Naive thymus-derived CD4-positive, alpha-beta T cell (primary cell): ENCODE measurements at regions not wholly inside any gene's neighbourhood (a gene's known extent, or its start where the extent isn't known, plus 50 kb on each side); places are given as distances from the start of the nearest gene placed in this dataset.
"Not testable (repeated sequence)": the region's sequence is repeated elsewhere in the genome, so short reads cannot be mapped to it uniquely, and the experiment has no call there.

Experiments used
- ATAC-seq: fragments of 150-1000 bp; cut with Tn5 transposase; 2 replicates; pipeline ENCODE4 v1.10.0; 2021; ENCODE audit warnings: mild to moderate bottlenecking, moderate library complexity
- CTCF ChIA-PET: fragments of 350-600 bp; sonication (Branson Sonifier 250); formaldehyde crosslinking; loops from one replicate; lab custom pipeline; 2021; ENCODE audit warnings: antibody characterized with exemption; lab: Charles Lee
- POLR2A ChIA-PET: fragments of 350-600 bp; sonication (Branson Sonifier 250); formaldehyde crosslinking; loops from one replicate; lab custom pipeline; 2021; ENCODE audit warnings: antibody characterized with exemption, inconsistent platforms; lab: Charles Lee
- DNase-seq, 9 donors: peaks; one replicate each; pipeline versions ENCODE4 v3.0.0 to v3.0.0-alpha.2; 2020 to 2022; ENCODE audit warnings: mixed read lengths in 1 of 9
- H3K27ac ChIP-seq: one replicate; pipeline ENCODE4 v1.7.0; 2013; ENCODE audit warnings: mild to moderate bottlenecking, low read depth, low read length, moderate library complexity
- H3K27me3 ChIP-seq, 2 donors: one replicate each; pipeline ENCODE4 v1.7.0; 2013; ENCODE audit warnings: low read length in 2 of 2, mild to moderate bottlenecking in 2 of 2, moderate library complexity in 2 of 2; ENCODE audit not compliant: control insufficient read depth in 2 of 2, insufficient read depth in 2 of 2
- H3K36me3 ChIP-seq, 3 experiments: 1 replicate in 2 of 3; 2 replicates in 1 of 3; pipeline ENCODE4 v1.7.0; 2013; ENCODE audit warnings: low read length in 3 of 3, mild to moderate bottlenecking in 3 of 3, moderate library complexity in 1 of 3; ENCODE audit not compliant: insufficient read depth in 3 of 3, control insufficient read depth in 2 of 3
- H3K4me1 ChIP-seq, 2 donors: one replicate each; pipeline ENCODE4 v1.7.0; 2013; ENCODE audit warnings: low read length in 2 of 2, mild to moderate bottlenecking in 2 of 2, moderate library complexity in 1 of 2; ENCODE audit not compliant: control insufficient read depth in 2 of 2, insufficient read depth in 2 of 2
- H3K4me3 ChIP-seq: 2 replicates; pipeline ENCODE4 v1.7.0; 2013; ENCODE audit warnings: mild to moderate bottlenecking, low read length
- H3K9me3 ChIP-seq, 3 experiments: 1 replicate in 2 of 3; 2 replicates in 1 of 3; pipeline ENCODE4 v1.7.0; 2013; ENCODE audit warnings: low read length in 3 of 3; ENCODE audit not compliant: control insufficient read depth in 2 of 3
- H3K27ac Mint-ChIP-seq, 9 donors: one replicate each; pipeline ENCODE4 v1.8.0; 2020 to 2022; ENCODE audit warnings: mixed read lengths in 9 of 9, mild to moderate bottlenecking in 8 of 9, moderate library complexity in 5 of 9, inconsistent platforms in 2 of 9
- H3K27me3 Mint-ChIP-seq, 5 donors: one replicate each; pipeline ENCODE4 v1.8.0; 2021 to 2022; ENCODE audit warnings: mixed read lengths in 5 of 5, mild to moderate bottlenecking in 1 of 5
- H3K36me3 Mint-ChIP-seq, 5 donors: one replicate each; pipeline ENCODE4 v1.8.0; 2020 to 2022; ENCODE audit warnings: mixed read lengths in 5 of 5, mild to moderate bottlenecking in 3 of 5, inconsistent platforms in 1 of 5
- H3K4me1 Mint-ChIP-seq, 7 donors: one replicate each; pipeline ENCODE4 v1.8.0; 2020 to 2022; ENCODE audit warnings: mixed read lengths in 7 of 7, mild to moderate bottlenecking in 3 of 7, inconsistent platforms in 1 of 7
- H3K4me3 Mint-ChIP-seq, 10 donors: one replicate each; pipeline ENCODE4 v1.8.0; 2020 to 2022; ENCODE audit warnings: mild to moderate bottlenecking in 10 of 10, mixed read lengths in 10 of 10, moderate library complexity in 6 of 10, inconsistent platforms in 2 of 10
- H3K9me3 Mint-ChIP-seq, 11 donors: one replicate each; pipeline ENCODE4 v1.8.0; 2020 to 2022; ENCODE audit warnings: mixed read lengths in 11 of 11, mild to moderate bottlenecking in 4 of 11, inconsistent platforms in 1 of 11, moderate library complexity in 1 of 11
- intact Hi-C, 2 donors: fragments of 100-400 bp; cut with micrococcal nuclease; formaldehyde crosslinking; loops; one replicate each; pipeline ENCODE4 v1.15.1; 2023

DNA sequence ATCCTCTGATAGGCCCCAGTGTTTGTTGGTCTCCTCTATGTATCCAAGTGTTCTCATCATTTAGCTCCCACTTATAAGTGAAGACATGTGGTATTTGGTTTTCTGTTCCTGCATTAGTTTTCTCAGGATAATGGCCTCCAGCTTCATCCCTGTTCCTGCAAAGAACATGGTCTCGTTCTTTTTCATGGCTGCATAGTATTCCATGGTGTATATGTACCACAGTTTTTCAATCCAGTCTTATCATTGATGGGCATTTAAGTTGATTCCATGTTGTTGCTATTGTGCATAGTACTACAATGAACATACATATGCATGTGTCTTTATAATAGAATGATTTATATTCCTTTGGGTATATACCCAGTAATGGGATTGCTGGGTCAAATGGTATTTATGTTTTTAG lies 406.9 kb downstream of the UTRN start:
- H3K9me3 ChIP-seq, H3K27ac ChIP-seq, DNase-seq, H3K4me1 ChIP-seq, H3K4me3 ChIP-seq, ATAC-seq, H3K27me3 Mint-ChIP-seq, H3K27ac Mint-ChIP-seq, H3K27me3 ChIP-seq, H3K4me3 Mint-ChIP-seq, CTCF ChIA-PET: not testable (repeated sequence)
- peaks cover 5 to 36% (median 16%) of the 10 kb centered on the region in 11 donors for H3K9me3 Mint-ChIP-seq
- intact Hi-C loops: loop anchor here in 1 of 2 donors (2.0 kb wide), 1 partner anchor 15 kb away; no protein-coding TSS in a partner anchor
- peaks cover 0 to 16% (median 0%) of the 10 kb centered on the region in 3 experiments for H3K36me3 ChIP-seq
- POLR2A ChIA-PET: interaction anchor here (0.6 kb wide), 1 partner anchor 81 kb away, joined by 3 read pairs; no protein-coding TSS in a partner anchor
- peaks cover 7 to 55% (median 40%) of the 10 kb centered on the region in 7 donors for H3K4me1 Mint-ChIP-seq
- peaks cover 18 to 56% (median 42%) of the 10 kb centered on the region in 5 donors for H3K36me3 Mint-ChIP-seq

DNA sequence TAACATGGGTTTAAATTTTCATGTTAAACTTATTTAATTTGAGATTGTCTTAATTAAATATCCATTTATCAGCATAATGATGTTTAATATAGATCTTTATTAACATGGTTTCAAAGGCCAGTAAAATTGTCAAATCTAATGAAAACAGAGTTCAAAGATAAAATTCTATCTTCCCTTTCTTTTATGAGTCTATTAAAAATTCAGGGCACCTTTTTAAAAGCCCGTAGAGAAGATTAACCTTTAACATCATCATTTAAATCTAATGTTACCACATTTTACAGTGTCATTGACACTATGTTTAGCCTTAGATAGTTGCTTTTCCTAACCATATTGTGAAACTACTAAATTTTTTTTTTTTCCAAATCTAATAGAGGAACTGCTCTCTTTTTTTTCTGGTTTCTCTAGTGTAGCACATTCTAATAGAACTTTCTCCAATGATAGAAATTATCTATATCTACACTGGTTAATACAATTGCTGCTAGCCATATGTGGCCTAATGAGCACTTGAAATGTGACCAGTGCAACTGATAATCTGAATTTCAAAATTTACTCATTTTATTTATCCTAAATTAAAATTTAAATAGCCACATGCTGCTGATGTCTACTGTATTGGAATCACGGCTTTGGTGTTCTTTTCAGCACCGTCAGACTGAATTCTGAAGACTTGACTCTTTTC lies 410.9 kb downstream of the UTRN start:
- Histone ChIP-seq H3K27ac (no peak overlapping the region), H3K36me3 (peaks cover 0 to 4% (median 0%) of the 10 kb centered on the region in 3 experiments), H3K4me3 (no peak overlapping the region), H3K4me1 (peaks cover 3 to 10% of the 10 kb centered on the region in 2 donors), H3K27me3 (no peaks in the 10 kb centered on the region), H3K9me3 (peaks cover 0 to 4% (median 0%) of the 10 kb centered on the region in 3 experiments)
- Mint-ChIP-seq H3K4me3 (no peak overlapping the region), H3K27ac (peak overlapping the region in 1 of 9 donors; percentile 75), H3K36me3 (peaks cover 11 to 25% (median 18%) of the 10 kb centered on the region in 5 donors), H3K27me3 (no peaks in the 10 kb centered on the region), H3K4me1 (peaks cover 8 to 53% (median 47%) of the 10 kb centered on the region in 7 donors), H3K9me3 (peaks cover 4 to 16% (median 7%) of the 10 kb centered on the region in 11 donors)
- ChIA-PET POLR2A (no interaction called here), CTCF (no interaction called here)
- intact Hi-C loops: no loop called here
- no peak for ATAC-seq
- no peak for DNase-seq

- DNase-seq (no peak), ATAC-seq (no peak)
- Histone ChIP-seq H3K27ac (no peak overlapping the region), H3K9me3 (peaks cover 0 to 3% (median 0%) of the 10 kb centered on the region in 3 experiments), H3K27me3 (no peaks in the 10 kb centered on the region), H3K4me3 (no peak overlapping the region), H3K36me3 (peaks cover 0 to 3% (median under 1%) of the 10 kb centered on the region in 3 experiments), H3K4me1 (peaks cover 3 to 10% of the 10 kb centered on the region in 2 donors)
- ChIA-PET CTCF (no interaction called here), POLR2A (no interaction called here)
- Mint-ChIP-seq H3K4me1 (peaks cover 8 to 49% (median 47%) of the 10 kb centered on the region in 7 donors), H3K27me3 (no peaks in the 10 kb centered on the region), H3K27ac (peak overlapping the region in 2 of 9 donors; percentile 49 to 52), H3K4me3 (peak overlapping the region in 6 of 10 donors; percentile 1 to 26 (median 18)), H3K9me3 (peaks cover 0 to 11% (median 5%) of the 10 kb centered on the region in 11 donors), H3K36me3 (peaks cover 12 to 17% (median 16%) of the 10 kb centered on the region in 5 donors)
- intact Hi-C loops: no loop called here
These were observed 411.7 kb downstream of the UTRN start for GRCh38 chr6:144696610-144697368.

DNA sequence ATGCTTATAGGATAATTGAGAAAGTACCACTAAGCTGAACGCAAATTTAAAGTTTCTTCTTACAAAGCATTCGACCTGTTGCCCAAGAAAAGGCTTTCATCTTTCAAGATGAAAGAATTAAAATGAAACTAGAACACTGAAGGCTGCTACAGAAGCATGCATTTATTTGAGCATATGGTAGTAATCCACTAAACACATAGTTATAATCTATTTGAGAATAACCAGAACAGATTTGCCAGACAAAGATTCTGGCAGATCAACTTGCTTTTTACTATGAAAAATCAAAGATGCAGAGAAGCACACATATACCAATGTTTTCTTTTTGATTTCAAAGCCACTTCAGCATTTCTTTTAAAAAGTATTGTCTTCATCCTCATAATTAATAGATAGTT lies 412.2 kb downstream of the UTRN start:
- Mint-ChIP-seq H3K4me3 (peak overlapping the region in 6 of 10 donors; percentile 1 to 26 (median 20)), H3K27me3 (no peaks in the 10 kb centered on the region), H3K9me3 (peaks cover 0 to 5% (median 1%) of the 10 kb centered on the region in 11 donors), H3K36me3 (peaks cover 8 to 13% (median 11%) of the 10 kb centered on the region in 5 donors), H3K27ac (peak overlapping the region in 1 of 9 donors; percentile 52), H3K4me1 (peaks cover 8 to 49% (median 44%) of the 10 kb centered on the region in 7 donors)
- H3K36me3 ChIP-seq: peaks cover 0 to 6% (median 4%) of the 10 kb centered on the region in 3 experiments
- DNase-seq (peak in 4 of 9 donors; percentile 1 to 14 (median 8)), ATAC-seq (no peak)
- intact Hi-C loops: no loop called here
- POLR2A ChIA-PET: no interaction called here
- H3K9me3 ChIP-seq: no peaks in the 10 kb centered on the region
- H3K27me3 ChIP-seq: no peaks in the 10 kb centered on the region
- H3K4me3 ChIP-seq: no peak overlapping the region
- peaks cover 3 to 10% of the 10 kb centered on the region in 2 donors for H3K4me1 ChIP-seq
- CTCF ChIA-PET: no interaction called here
- H3K27ac ChIP-seq: no peak overlapping the region

DNA sequence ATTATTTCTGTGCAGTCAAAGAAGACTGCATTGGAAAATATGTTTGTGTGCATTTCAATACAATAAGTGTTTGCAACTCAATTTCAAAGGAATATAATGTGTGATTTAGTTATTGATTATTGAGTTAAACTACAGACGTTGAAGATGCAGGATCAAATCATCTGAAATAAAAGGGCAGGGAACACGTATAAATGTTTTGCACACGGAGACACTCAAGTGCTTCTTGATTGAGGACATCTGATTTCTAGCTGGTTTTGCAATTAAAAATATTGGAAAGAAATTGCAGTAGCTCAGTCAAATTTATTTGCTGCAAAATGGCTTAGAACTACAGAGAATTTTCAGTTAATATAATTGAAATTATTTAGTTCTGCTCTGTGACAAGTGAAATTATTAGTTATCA lies 412.7 kb downstream of the UTRN start:
- ATAC-seq (no peak), DNase-seq (no peak)
- CTCF ChIA-PET: no interaction called here
- Histone ChIP-seq H3K9me3 (no peaks in the 10 kb centered on the region), H3K27me3 (no peaks in the 10 kb centered on the region), H3K36me3 (peaks cover 0 to 7% (median 4%) of the 10 kb centered on the region in 3 experiments), H3K27ac (no peak overlapping the region), H3K4me1 (peaks cover 3 to 10% of the 10 kb centered on the region in 2 donors), H3K4me3 (no peak overlapping the region)
- intact Hi-C loops: no loop called here
- H3K4me3 Mint-ChIP-seq: no peak overlapping the region
- H3K4me1 Mint-ChIP-seq: peaks cover 8 to 46% (median 40%) of the 10 kb centered on the region in 7 donors
- POLR2A ChIA-PET: no interaction called here
- H3K36me3 Mint-ChIP-seq: peaks cover 5 to 13% (median 8%) of the 10 kb centered on the region in 5 donors
- H3K27me3 Mint-ChIP-seq: no peaks in the 10 kb centered on the region
- peaks cover 0 to 3% (median 0%) of the 10 kb centered on the region in 11 donors for H3K9me3 Mint-ChIP-seq
- H3K27ac Mint-ChIP-seq: no peak overlapping the region

DNA sequence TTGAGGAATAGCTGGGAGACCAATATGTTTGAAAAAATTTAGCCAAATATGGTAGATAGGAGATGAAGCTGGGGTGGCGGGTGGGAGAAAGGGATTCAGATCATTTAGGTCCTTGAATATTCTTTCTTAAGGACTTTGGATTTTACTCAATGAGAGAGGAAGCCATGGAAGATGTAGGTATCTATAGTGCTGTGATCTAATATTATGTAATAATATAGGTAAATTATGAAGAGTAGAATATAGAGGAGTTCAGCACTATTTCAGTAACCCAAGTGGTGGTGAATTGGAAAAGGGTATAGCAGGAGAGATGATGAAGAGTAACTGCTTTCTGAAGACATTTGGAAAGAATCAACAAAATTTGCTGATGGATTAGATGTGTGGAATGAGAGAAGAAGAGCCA lies 417.6 kb downstream of the UTRN start:
- CTCF ChIA-PET: no interaction called here

More for the DNA sequence above, 417.6 kb downstream of the UTRN start:
- no peak overlapping the region for H3K4me3 Mint-ChIP-seq
- no peaks in the 10 kb centered on the region for H3K27me3 ChIP-seq
- H3K27me3 Mint-ChIP-seq: no peaks in the 10 kb centered on the region
- no peak overlapping the region for H3K27ac ChIP-seq
- H3K36me3 Mint-ChIP-seq: peaks cover 5 to 32% (median 25%) of the 10 kb centered on the region in 5 donors
- no peak overlapping the region for H3K27ac Mint-ChIP-seq
- POLR2A ChIA-PET: no interaction called here
- H3K36me3 ChIP-seq: peaks cover 0 to 9% (median 7%) of the 10 kb centered on the region in 3 experiments
- ATAC-seq: no peak
- no peak overlapping the region for H3K4me3 ChIP-seq
- H3K9me3 ChIP-seq: no peaks in the 10 kb centered on the region
- no peak for DNase-seq
- no peaks in the 10 kb centered on the region for H3K9me3 Mint-ChIP-seq
- H3K4me1 ChIP-seq: no peaks in the 10 kb centered on the region
- intact Hi-C loops: no loop called here
- peaks cover 0 to 4% (median under 1%) of the 10 kb centered on the region in 7 donors for H3K4me1 Mint-ChIP-seq
